ENCODE measurements at regions not wholly inside any gene's neighbourhood (a gene's known extent, or its start where the extent isn't known, plus 50 kb on each side); places are given as distances from the start of the nearest gene placed in this dataset.

DNA sequence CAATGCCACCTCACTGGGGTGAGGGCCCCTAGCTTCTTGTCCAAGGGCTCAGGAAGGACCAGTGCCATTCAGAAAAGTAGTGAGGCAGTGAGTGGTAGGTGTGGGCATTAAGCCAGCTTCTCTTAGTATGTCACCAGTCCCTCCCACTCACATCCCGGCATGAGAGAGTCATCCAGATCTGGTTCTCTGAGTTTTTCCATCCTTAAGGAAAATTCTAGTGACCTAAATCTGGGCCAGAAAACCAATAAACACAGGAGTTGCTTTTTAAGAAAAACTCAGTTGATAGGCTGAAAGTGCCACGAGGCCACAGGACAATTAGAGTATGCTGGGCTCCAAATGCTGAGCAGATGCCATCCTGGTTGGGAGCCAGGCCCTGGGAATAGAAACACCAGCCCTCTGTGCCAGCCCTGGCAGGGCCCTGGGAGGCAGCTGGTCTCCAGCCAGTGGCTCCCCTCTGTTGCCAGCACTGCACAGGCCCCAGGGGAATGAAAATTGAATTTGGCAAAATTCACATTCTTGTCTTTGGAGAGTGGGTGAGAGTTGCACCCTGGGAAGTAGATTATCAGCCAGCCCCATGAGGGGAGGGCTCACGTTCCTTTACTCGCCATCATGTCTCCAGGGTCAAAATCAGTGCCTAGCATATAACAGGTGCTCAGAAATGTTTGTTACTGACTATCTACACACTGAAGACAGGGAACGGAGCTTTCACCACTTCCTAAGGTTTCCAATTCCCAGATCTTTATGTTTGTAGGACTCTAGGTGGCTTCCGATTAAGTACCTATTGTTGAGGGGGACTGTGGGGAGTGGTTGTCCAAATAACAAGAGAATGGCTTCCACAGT lies 52.8 kb downstream of the FAM43A start:
- Histone ChIP-seq H3K27me3 (ENCODE audit: control insufficient read depth in 5 of 5, insufficient read depth in 4 of 5, low read length in 5 of 5) (peaks cover 0 to 23% (median 8%) of the 10 kb centered on the region in 5 donors), H3K4me3 (ENCODE audit: low read depth in 1 of 5, low read length in 5 of 5) (no peak overlapping the region), H3K9me3 (ENCODE audit: control insufficient read depth in 5 of 5, low read length in 5 of 5) (peaks cover 0 to 8% (median 6%) of the 10 kb centered on the region in 5 donors), H3K4me1 (ENCODE audit: control insufficient read depth in 5 of 5, insufficient read depth in 5 of 5, low read length in 5 of 5) (peaks cover 2 to 26% (median 10%) of the 10 kb centered on the region in 5 donors), H3K36me3 (ENCODE audit: control insufficient read depth in 5 of 5, insufficient read depth in 5 of 5, low read length in 5 of 5) (no peaks in the 10 kb centered on the region), H3K9ac (ENCODE audit: low read length in 5 of 5) (no peak overlapping the region), H3K27ac (ENCODE audit: low read depth, low read length) (no peak overlapping the region)

DNA sequence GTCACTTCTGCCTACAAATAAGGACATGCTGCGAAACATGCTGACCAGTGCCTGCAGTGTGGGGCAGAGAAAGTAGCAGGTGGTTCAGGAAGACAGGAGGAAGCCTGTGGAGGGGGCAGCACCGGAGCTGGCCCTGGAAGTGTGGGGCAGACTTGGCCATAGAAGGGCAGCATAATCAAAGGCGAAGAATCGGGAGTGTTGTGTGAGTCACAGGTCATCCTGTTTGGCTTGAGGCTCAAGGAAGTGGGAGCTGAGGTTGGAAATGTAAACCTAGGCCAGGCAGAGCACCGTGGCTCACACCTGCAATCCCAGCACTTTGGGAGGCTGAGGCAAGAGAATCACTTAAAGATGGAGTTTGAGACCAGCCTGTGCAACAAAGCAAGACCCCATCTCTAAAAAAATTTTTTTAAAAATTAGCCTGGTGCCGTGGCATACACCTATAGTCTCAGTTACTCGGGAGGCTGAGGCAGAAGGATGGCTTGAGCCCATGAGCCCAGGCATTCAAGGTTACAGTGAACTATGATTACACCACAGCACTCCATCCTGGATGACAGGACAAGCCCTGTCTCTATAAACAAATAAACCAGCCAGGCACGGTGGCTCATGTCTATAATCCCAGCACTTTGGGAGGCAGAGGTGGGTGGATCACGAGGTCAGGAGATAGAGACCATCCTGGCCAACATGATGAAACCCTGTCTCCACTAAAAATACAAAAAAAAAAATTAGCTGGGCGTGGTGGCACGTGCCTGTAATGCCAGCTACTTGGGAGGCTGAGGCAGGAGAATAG lies 54.0 kb downstream of the FAM43A start:
- Histone ChIP-seq H3K36me3 (ENCODE audit: control insufficient read depth in 5 of 5, insufficient read depth in 5 of 5, low read length in 5 of 5) (no peaks in the 10 kb centered on the region), H3K27ac (ENCODE audit: low read depth, low read length) (no peak overlapping the region), H3K4me3 (ENCODE audit: low read depth in 1 of 5, low read length in 5 of 5) (no peak overlapping the region), H3K9ac (ENCODE audit: low read length in 5 of 5) (no peak overlapping the region), H3K9me3 (ENCODE audit: control insufficient read depth in 5 of 5, low read length in 5 of 5) (peaks cover 0 to 8% (median 6%) of the 10 kb centered on the region in 5 donors), H3K27me3 (ENCODE audit: control insufficient read depth in 5 of 5, insufficient read depth in 4 of 5, low read length in 5 of 5) (peaks cover 0 to 26% (median 10%) of the 10 kb centered on the region in 5 donors), H3K4me1 (ENCODE audit: control insufficient read depth in 5 of 5, insufficient read depth in 5 of 5, low read length in 5 of 5) (peaks cover 2 to 26% (median 10%) of the 10 kb centered on the region in 5 donors)

- H3K4me3 ChIP-seq (ENCODE audit: low read depth in 1 of 5, low read length in 5 of 5), result no peak overlapping the region
- peaks cover 2 to 26% (median 9%) of the 10 kb centered on the region in 5 donors for H3K4me1 ChIP-seq (ENCODE audit: control insufficient read depth in 5 of 5, insufficient read depth in 5 of 5, low read length in 5 of 5)
- peaks cover 0 to 23% (median 10%) of the 10 kb centered on the region in 5 donors for H3K27me3 ChIP-seq (ENCODE audit: control insufficient read depth in 5 of 5, insufficient read depth in 4 of 5, low read length in 5 of 5)
- no peak overlapping the region for H3K9ac ChIP-seq (ENCODE audit: low read length in 5 of 5)
- peaks cover 0 to 4% (median 1%) of the 10 kb centered on the region in 5 donors for H3K9me3 ChIP-seq (ENCODE audit: control insufficient read depth in 5 of 5, low read length in 5 of 5)
- H3K36me3 ChIP-seq (ENCODE audit: control insufficient read depth in 5 of 5, insufficient read depth in 5 of 5, low read length in 5 of 5), result no peaks in the 10 kb centered on the region
- no peak overlapping the region for H3K27ac ChIP-seq (ENCODE audit: low read depth, low read length)
These were observed 55.3 kb downstream of the FAM43A start for GRCh38 chr3:194740859-194741491.

- Histone ChIP-seq H3K9me3 (ENCODE audit: control insufficient read depth in 5 of 5, low read length in 5 of 5) (no peaks in the 10 kb centered on the region), H3K4me3 (ENCODE audit: low read depth in 1 of 5, low read length in 5 of 5) (no peak overlapping the region), H3K27me3 (ENCODE audit: control insufficient read depth in 5 of 5, insufficient read depth in 4 of 5, low read length in 5 of 5) (peaks cover 0 to 17% (median 7%) of the 10 kb centered on the region in 5 donors), H3K9ac (ENCODE audit: low read length in 5 of 5) (no peak overlapping the region), H3K27ac (ENCODE audit: low read depth, low read length) (no peak overlapping the region), H3K4me1 (ENCODE audit: control insufficient read depth in 5 of 5, insufficient read depth in 5 of 5, low read length in 5 of 5) (peaks cover 2 to 26% (median 8%) of the 10 kb centered on the region in 5 donors), H3K36me3 (ENCODE audit: control insufficient read depth in 5 of 5, insufficient read depth in 5 of 5, low read length in 5 of 5) (no peaks in the 10 kb centered on the region)
These were observed 56.2 kb downstream of the FAM43A start for GRCh38 chr3:194741916-194742315.

DNA sequence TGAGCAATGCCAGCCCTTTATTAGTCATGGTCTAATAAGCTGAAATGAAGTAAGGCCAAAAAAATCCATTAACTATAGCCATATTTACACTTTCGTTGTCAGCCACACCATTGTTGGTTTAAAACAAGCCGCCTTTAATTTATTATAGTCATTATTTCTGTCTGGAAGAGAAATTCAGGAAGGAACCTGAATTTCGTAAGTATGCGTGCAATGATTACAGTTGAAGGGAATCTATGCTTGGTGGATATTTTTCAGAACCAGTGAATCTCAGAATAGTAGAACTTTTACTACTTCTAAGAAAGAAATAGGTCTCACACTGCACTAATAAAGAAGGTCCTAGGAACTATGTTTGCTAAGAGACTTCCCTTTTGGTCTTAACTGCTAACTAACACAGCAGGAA lies 59.1 kb downstream of the FAM43A start:
- Histone ChIP-seq H3K4me3 (ENCODE audit: low read depth in 1 of 5, low read length in 5 of 5) (no peak overlapping the region), H3K4me1 (ENCODE audit: control insufficient read depth in 5 of 5, insufficient read depth in 5 of 5, low read length in 5 of 5) (peaks cover 0 to 10% (median 0%) of the 10 kb centered on the region in 5 donors), H3K27ac (ENCODE audit: low read depth, low read length) (no peak overlapping the region), H3K9me3 (ENCODE audit: control insufficient read depth in 5 of 5, low read length in 5 of 5) (no peaks in the 10 kb centered on the region), H3K36me3 (ENCODE audit: control insufficient read depth in 5 of 5, insufficient read depth in 5 of 5, low read length in 5 of 5) (no peaks in the 10 kb centered on the region), H3K9ac (ENCODE audit: low read length in 5 of 5) (no peak overlapping the region), H3K27me3 (ENCODE audit: control insufficient read depth in 5 of 5, insufficient read depth in 4 of 5, low read length in 5 of 5) (peaks cover 0 to 14% (median 6%) of the 10 kb centered on the region in 5 donors)

GRCh38 chr3:194745422-194746184 lies 59.9 kb downstream of the FAM43A start:
- Histone ChIP-seq H3K9me3 (ENCODE audit: control insufficient read depth in 5 of 5, low read length in 5 of 5) (no peaks in the 10 kb centered on the region), H3K27ac (ENCODE audit: low read depth, low read length) (no peak overlapping the region), H3K27me3 (ENCODE audit: control insufficient read depth in 5 of 5, insufficient read depth in 4 of 5, low read length in 5 of 5) (peaks cover 0 to 14% (median 6%) of the 10 kb centered on the region in 5 donors), H3K4me3 (ENCODE audit: low read depth in 1 of 5, low read length in 5 of 5) (no peak overlapping the region), H3K36me3 (ENCODE audit: control insufficient read depth in 5 of 5, insufficient read depth in 5 of 5, low read length in 5 of 5) (no peaks in the 10 kb centered on the region), H3K4me1 (ENCODE audit: control insufficient read depth in 5 of 5, insufficient read depth in 5 of 5, low read length in 5 of 5) (peaks cover 0 to 9% (median 0%) of the 10 kb centered on the region in 5 donors), H3K9ac (ENCODE audit: low read length in 5 of 5) (no peak overlapping the region)

- Histone ChIP-seq H3K9me3 (ENCODE audit: control insufficient read depth in 5 of 5, low read length in 5 of 5) (no peaks in the 10 kb centered on the region), H3K36me3 (ENCODE audit: control insufficient read depth in 5 of 5, insufficient read depth in 5 of 5, low read length in 5 of 5) (no peaks in the 10 kb centered on the region), H3K27ac (ENCODE audit: low read depth, low read length) (no peak overlapping the region), H3K27me3 (ENCODE audit: control insufficient read depth in 5 of 5, insufficient read depth in 4 of 5, low read length in 5 of 5) (peaks cover 0 to 8% (median 3%) of the 10 kb centered on the region in 5 donors), H3K9ac (ENCODE audit: low read length in 5 of 5) (no peak overlapping the region), H3K4me1 (ENCODE audit: control insufficient read depth in 5 of 5, insufficient read depth in 5 of 5, low read length in 5 of 5) (no peaks in the 10 kb centered on the region), H3K4me3 (ENCODE audit: low read depth in 1 of 5, low read length in 5 of 5) (no peak overlapping the region)
These were observed 62.5 kb downstream of the FAM43A start for GRCh38 chr3:194748225-194748624.

GRCh38 chr3:194749631-194750490 lies 64.2 kb downstream of the FAM43A start:
- H3K27ac ChIP-seq (ENCODE audit: low read depth, low read length), result no peak overlapping the region
- H3K4me3 ChIP-seq (ENCODE audit: low read depth in 1 of 5, low read length in 5 of 5), result no peak overlapping the region
- no peak overlapping the region for H3K9ac ChIP-seq (ENCODE audit: low read length in 5 of 5)
- H3K4me1 ChIP-seq (ENCODE audit: control insufficient read depth in 5 of 5, insufficient read depth in 5 of 5, low read length in 5 of 5), result no peaks in the 10 kb centered on the region
- H3K36me3 ChIP-seq (ENCODE audit: control insufficient read depth in 5 of 5, insufficient read depth in 5 of 5, low read length in 5 of 5), result no peaks in the 10 kb centered on the region
- peaks cover 0 to 5% (median 0%) of the 10 kb centered on the region in 5 donors for H3K27me3 ChIP-seq (ENCODE audit: control insufficient read depth in 5 of 5, insufficient read depth in 4 of 5, low read length in 5 of 5)
- no peaks in the 10 kb centered on the region for H3K9me3 ChIP-seq (ENCODE audit: control insufficient read depth in 5 of 5, low read length in 5 of 5)

DNA sequence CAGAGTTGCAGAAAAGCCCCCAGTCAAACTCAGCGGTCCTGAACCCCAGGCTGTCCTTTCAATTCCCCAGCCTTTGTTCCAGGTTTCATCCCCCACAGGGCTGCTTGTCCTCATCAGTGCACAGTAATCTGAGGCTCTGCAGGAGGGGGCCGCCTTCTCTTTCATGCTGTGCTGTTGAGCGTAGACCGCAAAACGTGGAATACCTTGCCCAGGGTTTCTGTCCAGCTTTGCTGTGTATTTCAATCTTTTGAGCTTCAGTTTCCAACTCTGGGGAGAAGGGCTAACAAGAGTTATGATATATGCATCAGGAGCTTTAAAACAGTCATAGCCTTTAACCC lies 64.8 kb downstream of the FAM43A start:
- Histone ChIP-seq H3K27ac (ENCODE audit: low read depth, low read length) (no peak overlapping the region), H3K36me3 (ENCODE audit: control insufficient read depth in 5 of 5, insufficient read depth in 5 of 5, low read length in 5 of 5) (no peaks in the 10 kb centered on the region), H3K4me3 (ENCODE audit: low read depth in 1 of 5, low read length in 5 of 5) (no peak overlapping the region), H3K27me3 (ENCODE audit: control insufficient read depth in 5 of 5, insufficient read depth in 4 of 5, low read length in 5 of 5) (peaks cover 0 to 5% (median 0%) of the 10 kb centered on the region in 5 donors), H3K9me3 (ENCODE audit: control insufficient read depth in 5 of 5, low read length in 5 of 5) (no peaks in the 10 kb centered on the region), H3K4me1 (ENCODE audit: control insufficient read depth in 5 of 5, insufficient read depth in 5 of 5, low read length in 5 of 5) (no peaks in the 10 kb centered on the region), H3K9ac (ENCODE audit: low read length in 5 of 5) (no peak overlapping the region)
